GM12878 (cell line): ENCODE measurements at regions not wholly inside any gene's neighbourhood (a gene's known extent, or its start where the extent isn't known, plus 50 kb on each side); places are given as distances from the start of the nearest gene placed in this dataset.

ENCODE experiments used
- ATAC-seq: fragments of 200-7000 bp; cut with Tn5 transposase; 3 replicates; pipeline ENCODE4 v1.9.1; 2020; ENCODE audit warnings: mild to moderate bottlenecking, moderate library complexity
- BruUV-seq: library from RNA; stranded (reverse); fragments of 400-500 nt; replicated peaks from 2 replicates; lab custom pipeline; 2021; lab: Mats Ljungman, UMichigan
- CTCF ChIA-PET: fragments of 300-600 bp; sonication (Branson Sonifier 250); formaldehyde crosslinking; extraction: SDS; loops from one replicate; lab custom pipeline; 2021; ENCODE audit warnings: inconsistent platforms; lab: Yijun Ruan, JAX
- POLR2A ChIA-PET: fragments of 350-600 bp; formaldehyde crosslinking; extraction: SDS; loops from one replicate; lab custom pipeline; 2021; ENCODE audit warnings: inconsistent platforms; lab: Charles Lee
- RAD21 ChIA-PET: fragments of 300-600 bp; sonication (Branson Sonifier 250); formaldehyde crosslinking; loops from one replicate; lab custom pipeline; 2023; ENCODE audit warnings: antibody characterized with exemption; ENCODE audit not compliant: unreplicated experiment; lab: Charles Lee
- SMC1A ChIA-PET: fragments of 300-600 bp; sonication (Branson Sonifier 250); formaldehyde crosslinking; loops from one replicate; lab custom pipeline; 2023; ENCODE audit not compliant: unreplicated experiment, uncharacterized antibody; lab: Charles Lee
- DNase-seq: peaks from one replicate; pipeline ENCODE4 v3.0.0-alpha.2; 2011; ENCODE audit warnings: low read depth, low spot score
- FAIRE-seq: peaks from 3 replicates; lab custom pipeline; 2011; peaks lifted over from hg19 to GRCh38; lab: Jason Lieb, UNC
- H2AFZ ChIP-seq: 2 replicates; pipeline ENCODE4 v1.6.0; 2011; ENCODE audit warnings: low read depth, low read length, control low read depth; ENCODE audit not compliant: control insufficient read depth
- H3K27ac ChIP-seq: 2 replicates; pipeline ENCODE4 v1.5.1; 2011; ENCODE audit warnings: control low read depth; ENCODE audit not compliant: control insufficient read depth, insufficient read depth
- H3K27me3 ChIP-seq, 2 experiments: replicated peaks in 1 of 2; 2 replicates each; pipeline versions ENCODE4 v1.6.0 to v1.6.1; 2011; ENCODE audit warnings: low read length in 1 of 2; ENCODE audit not compliant: control insufficient read depth in 2 of 2, insufficient read depth in 2 of 2
- H3K36me3 ChIP-seq, 2 experiments: 2 replicates each; pipeline ENCODE4 v1.5.1; 2011; ENCODE audit warnings: low read length in 1 of 2; ENCODE audit not compliant: control insufficient read depth in 2 of 2, insufficient read depth in 2 of 2
- H3K4me1 ChIP-seq: 2 replicates; pipeline ENCODE4 v1.6.1; 2011; ENCODE audit warnings: mild to moderate bottlenecking, low read length, moderate library complexity, mixed read lengths; ENCODE audit not compliant: control insufficient read depth, insufficient read depth
- H3K4me2 ChIP-seq: 2 replicates; pipeline ENCODE4 v1.6.0; 2011; ENCODE audit warnings: control low read depth; ENCODE audit not compliant: control insufficient read depth, insufficient read depth
- H3K4me3 ChIP-seq: fragments of 200-600 bp; sonication (generic); 2 replicates; pipeline ENCODE4 v1.5.1; 2016
- H3K79me2 ChIP-seq: 2 replicates; pipeline ENCODE4 v1.6.0; 2011; ENCODE audit warnings: low read length; ENCODE audit not compliant: control insufficient read depth, insufficient read depth
- H3K9ac ChIP-seq: 2 replicates; pipeline ENCODE4 v1.8.0; 2011; ENCODE audit warnings: low read length, control low read depth, mixed read lengths; ENCODE audit not compliant: control insufficient read depth, insufficient read depth
- H3K9me3 ChIP-seq: replicated peaks from 3 replicates; pipeline ENCODE4 v1.5.1; 2011; ENCODE audit warnings: mild to moderate bottlenecking, low read length; ENCODE audit not compliant: control insufficient read depth, insufficient read depth
- H4K20me1 ChIP-seq: 2 replicates; pipeline ENCODE4 v1.6.0; 2011; ENCODE audit not compliant: control insufficient read depth, insufficient read depth
- CREB1 ChIP-seq: IDR thresholded peaks from 2 replicates; pipeline ENCODE4 v1.6.1; 2012; ENCODE audit warnings: low read depth, mild to moderate bottlenecking, inconsistent platforms
- CREM ChIP-seq: IDR thresholded peaks from 2 replicates; pipeline ENCODE4 v1.6.1; 2014; ENCODE audit warnings: antibody characterized with exemption, low read depth
- ETV6 ChIP-seq, 2 experiments: fragments of 450-650 bp in 1 of 2; IDR thresholded peaks in 1 of 2; conservative IDR thresholded peaks in 1 of 2; 2 replicates each; pipeline ENCODE4 v1.6.1; 2014; ENCODE audit warnings: antibody characterized with exemption in 1 of 2, borderline replicate concordance in 1 of 2, low read depth in 1 of 2, mild to moderate bottlenecking in 1 of 2, moderate library complexity in 1 of 2
- HDAC6 ChIP-seq: fragments of 200-600 bp; sonication (generic); IDR thresholded peaks from one replicate; pipeline ENCODE4 v1.8.0; 2017; ENCODE audit warnings: antibody characterized with exemption; ENCODE audit not compliant: unreplicated experiment
- MXI1 ChIP-seq: fragments of 150-350 bp; IDR thresholded peaks from 2 replicates; pipeline ENCODE4 v1.6.1; 2011; ENCODE audit warnings: low read depth, mild to moderate bottlenecking, inconsistent platforms, low read length, improper control_type of control experiment
- MYB ChIP-seq: fragments of 150-350 bp; IDR thresholded peaks from 2 replicates; pipeline ENCODE4 v1.6.1; 2014; ENCODE audit warnings: mild to moderate bottlenecking, low read depth, low read length, borderline replicate concordance
- NFYA ChIP-seq: IDR thresholded peaks from 2 replicates; pipeline ENCODE4 v1.6.1; 2011; ENCODE audit warnings: low read depth, mild to moderate bottlenecking, low read length, improper control_type of control experiment, borderline replicate concordance
- NKRF ChIP-seq: fragments of 450-650 bp; conservative IDR thresholded peaks from 2 replicates; pipeline ENCODE4 v1.6.1; 2017; ENCODE audit warnings: mild to moderate bottlenecking, moderate library complexity
- NRF1 ChIP-seq: conservative IDR thresholded peaks from 2 replicates; pipeline ENCODE4 v1.6.1; 2011; ENCODE audit warnings: mild to moderate bottlenecking, low read depth, low read length, improper control_type of control experiment
- PBX3 ChIP-seq: IDR thresholded peaks from 2 replicates; pipeline ENCODE4 v1.6.1; 2011; ENCODE audit warnings: mild to moderate bottlenecking, low read depth, low read length, moderate library complexity; ENCODE audit not compliant: insufficient replicate concordance
- PKNOX1 ChIP-seq: fragments of 450-650 bp; IDR thresholded peaks from 2 replicates; pipeline ENCODE4 v1.6.1; 2016; ENCODE audit warnings: mild to moderate bottlenecking
- PRDM15 ChIP-seq: fragments of 450-650 bp; formaldehyde crosslinking; IDR thresholded peaks from 2 replicates; pipeline ENCODE4 v1.4.0; 2020; ENCODE audit warnings: mild to moderate bottlenecking, moderate library complexity
- RB1 ChIP-seq: fragments of 450-650 bp; formaldehyde crosslinking; IDR thresholded peaks from 2 replicates; pipeline ENCODE4 v1.6.1; 2017; ENCODE audit warnings: mild to moderate bottlenecking, borderline replicate concordance
- ZNF217 ChIP-seq: fragments of 450-650 bp; IDR thresholded peaks from 2 replicates; pipeline ENCODE4 v1.6.1; 2017; ENCODE audit warnings: antibody characterized with exemption, mild to moderate bottlenecking
- ZNF384 ChIP-seq: IDR thresholded peaks from 2 replicates; pipeline ENCODE4 v1.6.1; 2012; ENCODE audit warnings: low read depth, mild to moderate bottlenecking, low read length, improper control_type of control experiment, borderline replicate concordance
- ZSCAN29 ChIP-seq: fragments of 450-650 bp; IDR thresholded peaks from 2 replicates; pipeline ENCODE4 v1.6.1; 2017; ENCODE audit warnings: mild to moderate bottlenecking, moderate library complexity
- WGBS: methylation state at CpG from one replicate; pipeline ENCODE4 v1.1.6; 2016; ENCODE audit warnings: low lambda C conversion rate; ENCODE audit not compliant: insufficient replicate concordance, insufficient coverage; ENCODE audit errors: missing lambda C conversion rate; 5-methylcytosine and 5-hydroxymethylcytosine counted together
- in situ Hi-C: fragments of 300-500 bp; cut with MboI; formaldehyde crosslinking; loops from 9 replicates; pipeline ENCODE4 v1.14.3; 2018; ENCODE audit warnings: mixed read lengths
- intact Hi-C: fragments of 100-400 bp; cut with micrococcal nuclease; formaldehyde crosslinking; loops from one replicate; pipeline ENCODE4 v1.14.2; 2022; ENCODE audit not compliant: unreplicated experiment

- CTCF ChIA-PET, result no interaction called here
- TF ChIP-seq NFYA (no peak), PRDM15 (CRISPR knock-in tag) (no peak), CREM (no peak), HDAC6 (no peak), RB1 (no peak), NRF1 (no peak), ZSCAN29 (no peak), ZNF384 (no peak), PKNOX1 (no peak), CREB1 (no peak), PBX3 (no peak), NKRF (no peak), MXI1 (no peak), ETV6 (conservative IDR thresholded peaks at IDR 0.05 in 1 of 2, IDR thresholded peaks at IDR 0.05 in 1 of 2; ENCODE audit: borderline replicate concordance in 1 of 2, low read depth in 1 of 2) (no peak), ZNF217 (no peak), MYB (no peak)
These were observed 174.6 kb downstream of the LMBRD1 start for GRCh38 chr6:69622230-69622629.

More at GRCh38 chr6:69622230-69622629, 174.6 kb downstream of the LMBRD1 start:
- Histone ChIP-seq H3K4me2 (no peak overlapping the region), H4K20me1 (no peaks in the 10 kb centered on the region), H3K36me3 (no peaks in the 10 kb centered on the region), H2AFZ (no peak overlapping the region), H3K9me3 (no peaks in the 10 kb centered on the region), H3K4me1 (no peaks in the 10 kb centered on the region), H3K79me2 (no peaks in the 10 kb centered on the region), H3K27ac (no peak overlapping the region), H3K27me3 (no peaks in the 10 kb centered on the region), H3K9ac (no peak overlapping the region), H3K4me3 (no peak overlapping the region)
- intact Hi-C loops (no loop called here), in situ Hi-C loops (no loop called here)
- no peak for ATAC-seq
- ChIA-PET RAD21 (interaction anchor here (0.7 kb wide), 1 partner anchor 489 kb away, joined by 3 read pairs; no protein-coding TSS in a partner anchor), SMC1A (no interaction called here), POLR2A (no interaction called here)
- BruUV-seq, result no TSS peak
- 65% methylated on average over 3 of the region's 3 CpGs for WGBS
- no peak for DNase-seq
- no peak for FAIRE-seq
